DMS114 treated with DMSO at 0.1 percent for 48 hours (cell line): ENCODE measurements at regions not wholly inside any gene's neighbourhood (a gene's known extent, or its start where the extent isn't known, plus 50 kb on each side); places are given as distances from the start of the nearest gene placed in this dataset.
"Not testable (repeated sequence)": the region's sequence is repeated elsewhere in the genome, so short reads cannot be mapped to it uniquely, and the experiment has no call there.

Source experiments
- DNase-seq: peaks from one replicate; lab custom pipeline; 2025; ENCODE audit not compliant: unreplicated experiment; lab: John Stamatoyannopoulos, UW

DNA sequence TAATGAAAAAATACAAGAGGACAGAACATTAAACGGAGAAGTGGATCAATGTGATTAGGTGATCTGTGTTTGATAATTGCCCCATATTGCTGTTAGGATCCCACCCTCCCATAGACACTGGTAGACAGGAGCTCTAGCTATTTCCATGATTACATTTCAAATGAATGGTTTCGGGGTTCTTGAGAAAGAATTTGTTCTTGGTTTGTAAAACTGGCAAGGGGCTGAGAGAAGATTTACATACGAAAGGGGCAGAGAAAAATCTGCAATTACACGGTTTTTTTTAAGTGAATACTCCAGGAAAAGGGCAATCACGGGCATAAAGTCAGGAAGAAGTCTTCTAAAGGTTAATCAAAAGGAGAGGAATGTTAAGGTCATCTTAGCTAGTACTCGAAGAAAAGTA is 2125.7 kb upstream of the PCDH20 start:
- DNase-seq, result no peak

DNA sequence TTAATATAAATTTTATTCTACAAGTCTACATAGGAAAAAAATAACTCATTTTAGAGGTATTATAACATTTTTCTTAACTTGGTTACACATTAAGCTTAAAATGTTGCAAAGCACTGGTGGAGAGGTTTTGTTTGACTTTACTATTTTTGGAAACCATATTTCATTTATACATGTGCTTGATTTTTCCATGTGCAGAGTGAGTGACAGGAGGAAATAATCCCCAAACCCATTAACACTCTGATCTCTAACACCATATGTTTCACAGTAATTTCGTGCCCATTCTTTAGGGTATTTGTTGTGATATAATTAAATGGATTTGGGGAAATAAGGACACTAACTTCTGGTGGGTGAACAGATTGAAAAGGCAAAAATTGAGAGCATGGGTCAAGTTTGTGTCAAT is 2124.4 kb upstream of the PCDH20 start:
- DNase-seq, result no peak

DNA sequence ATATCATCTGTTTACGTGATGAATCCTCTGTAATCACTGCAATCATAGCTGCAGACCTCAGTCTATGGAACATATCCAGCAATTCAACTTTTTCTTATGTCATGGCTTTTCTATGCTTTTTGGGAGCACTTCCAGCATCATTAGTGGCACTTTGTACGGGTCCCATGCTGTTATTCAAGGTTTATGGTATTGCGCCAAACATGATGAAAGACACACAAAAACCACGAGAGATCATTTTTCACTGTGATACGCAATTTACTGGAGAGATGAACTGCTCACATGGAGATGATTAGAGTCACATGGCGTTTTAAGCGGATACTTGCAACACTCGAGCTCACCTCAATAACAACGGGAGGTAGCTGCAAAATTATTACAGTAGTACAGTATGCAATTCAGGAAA is 2101.7 kb upstream of the PCDH20 start:
- no peak for DNase-seq

DNA sequence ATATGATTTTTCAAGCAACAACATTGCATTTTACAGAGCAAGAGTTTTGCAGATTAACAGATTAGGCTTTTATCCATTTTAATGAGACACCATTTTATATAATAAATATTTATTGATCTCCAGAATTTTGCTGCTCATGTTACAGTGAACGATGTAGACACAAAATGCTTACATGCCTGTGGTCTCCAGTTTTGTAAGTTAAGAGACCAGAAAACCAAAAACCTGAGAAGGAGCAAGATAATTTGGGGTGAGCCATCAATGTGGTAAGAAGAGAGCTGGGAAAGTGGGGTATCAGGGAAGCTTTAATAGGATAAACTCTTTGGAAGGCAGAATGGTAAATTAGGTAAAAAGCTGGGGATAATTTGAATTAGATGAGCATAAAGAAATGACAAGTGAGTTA is 2100.5 kb upstream of the PCDH20 start:
- DNase-seq, result no peak

DNA sequence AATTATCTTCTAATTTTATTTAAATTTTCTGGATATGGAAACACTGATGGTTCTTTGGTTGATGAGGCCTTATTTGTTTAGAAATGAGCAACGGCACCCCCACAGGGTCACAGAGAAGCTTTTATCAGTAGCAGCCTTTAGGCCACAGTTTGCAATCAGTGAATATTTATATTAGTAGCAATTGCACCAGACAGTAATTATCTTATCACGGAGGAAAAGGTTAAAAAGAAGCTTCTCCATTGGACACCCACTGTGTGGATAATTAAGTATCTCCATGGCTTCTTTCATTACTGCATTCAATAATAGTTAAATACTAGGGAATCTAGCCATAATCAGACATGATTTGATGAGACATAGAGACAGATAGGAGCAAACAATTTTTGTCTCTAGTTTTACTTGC is 2099.2 kb upstream of the PCDH20 start:
- no peak for DNase-seq

DNA sequence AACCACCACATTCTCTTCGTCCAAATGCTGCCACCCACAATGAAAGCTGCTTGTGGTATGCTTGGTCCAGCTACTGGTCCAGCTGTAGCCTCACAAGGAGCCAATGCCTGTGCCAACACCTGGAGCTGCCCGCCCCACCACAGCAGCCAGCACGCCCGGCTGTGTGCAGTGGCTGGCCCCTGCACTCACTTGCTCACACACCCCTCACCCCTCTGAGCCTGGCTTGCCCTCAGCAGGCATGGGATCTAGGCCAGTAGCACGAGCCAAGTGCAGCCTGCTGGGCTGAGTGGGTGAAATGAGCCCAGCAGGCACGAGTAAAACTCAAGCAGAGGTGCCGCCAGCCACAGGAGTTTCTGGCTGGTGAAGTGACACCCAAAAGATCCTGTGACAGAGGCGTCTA is 2096.4 kb upstream of the PCDH20 start:
- no peak for DNase-seq

DNA sequence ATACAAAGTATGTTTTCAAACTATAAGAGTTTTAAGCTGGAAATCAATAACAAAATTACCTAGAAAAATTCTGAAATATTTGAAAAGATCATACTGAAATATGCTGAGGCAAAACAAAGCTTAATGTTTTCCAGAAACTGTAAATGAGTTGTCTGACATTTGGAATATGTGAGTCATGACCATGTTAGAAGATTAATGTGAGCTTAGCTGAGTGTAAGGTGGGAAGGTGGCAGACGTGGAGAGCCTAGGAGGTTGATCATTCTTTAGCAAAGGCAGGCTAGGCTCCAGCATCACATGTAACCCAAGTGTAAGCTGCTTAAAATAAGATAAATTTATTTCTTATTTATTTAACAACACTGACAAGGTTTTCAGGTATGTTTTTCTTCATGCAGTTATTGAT is 2086.1 kb upstream of the PCDH20 start:
- DNase-seq, result no peak

DNA sequence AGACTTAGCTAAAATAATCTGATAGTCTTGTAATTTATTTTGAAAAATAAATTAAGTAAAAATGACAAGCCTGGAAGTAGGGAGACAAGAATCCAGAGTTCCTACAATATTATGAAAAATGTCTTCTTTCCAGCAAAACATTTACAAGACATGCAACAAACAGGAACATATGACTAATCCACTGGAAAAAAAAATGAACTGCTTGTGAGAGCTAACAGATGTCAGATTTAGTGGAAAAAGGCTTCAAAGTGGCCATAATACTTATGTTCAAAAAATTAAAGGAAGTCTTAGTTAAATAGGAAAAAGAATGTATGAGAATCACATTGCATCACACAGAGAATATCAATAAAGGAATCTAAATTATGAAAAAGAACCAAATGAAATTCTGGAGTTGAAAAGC is 2082.0 kb upstream of the PCDH20 start:
- no peak for DNase-seq

DNA sequence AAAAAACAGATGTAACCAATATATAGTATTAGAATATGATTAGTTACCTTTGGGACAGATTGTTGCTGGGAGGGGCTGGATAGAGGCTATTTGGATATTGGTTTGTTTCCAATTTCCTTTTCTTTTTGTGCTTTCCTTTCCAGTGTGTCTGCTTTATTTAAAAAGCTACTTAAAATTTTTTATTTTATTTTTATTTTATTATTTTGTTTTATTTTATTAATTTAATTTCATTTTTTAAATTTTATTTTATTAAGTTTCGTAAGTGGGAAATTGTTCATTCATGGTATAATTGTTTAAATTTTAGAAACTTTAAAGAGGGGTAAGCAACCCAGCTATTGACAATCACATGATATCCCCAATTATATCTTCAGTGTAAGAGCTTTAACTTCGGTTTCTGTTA is 2077.0 kb upstream of the PCDH20 start:
- no peak for DNase-seq

DNA sequence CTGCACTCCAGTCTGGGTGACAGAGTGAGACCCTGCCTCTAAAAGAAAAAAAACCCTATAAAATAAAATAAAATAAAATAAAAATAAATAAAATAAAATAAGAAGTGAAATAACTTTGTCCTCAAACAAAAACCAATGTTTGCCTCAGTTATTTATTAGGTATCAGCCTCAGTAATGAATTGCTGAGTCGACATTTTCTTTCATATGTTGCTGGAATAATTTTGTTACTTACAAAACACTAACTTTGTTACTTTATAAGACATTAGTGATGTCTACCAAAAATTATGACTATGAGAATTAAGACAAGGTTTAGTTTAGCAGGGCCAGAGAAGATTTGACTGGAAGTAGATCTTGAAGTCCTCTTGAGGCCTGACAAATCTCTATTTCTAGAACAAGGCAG is 2074.5 kb upstream of the PCDH20 start:
- DNase-seq, result no peak

DNA sequence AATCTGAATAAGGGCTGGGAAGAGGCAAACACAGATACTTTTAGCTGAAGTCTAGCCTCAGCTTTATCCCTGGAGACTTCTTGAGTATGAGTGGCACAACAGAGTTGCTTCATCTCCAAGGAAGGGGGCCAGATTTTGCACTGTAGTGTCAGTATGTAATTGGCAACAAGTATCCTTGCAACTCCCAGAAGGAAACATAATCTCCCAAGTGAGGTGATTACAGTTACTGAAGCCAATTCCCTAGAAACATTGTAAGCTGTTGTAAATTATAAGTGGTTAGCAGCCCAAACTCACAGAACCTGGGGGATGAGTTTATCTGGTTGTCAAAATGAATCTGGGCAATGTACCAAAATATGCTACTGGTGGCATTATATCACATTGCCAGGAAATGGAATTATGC is 2065.7 kb upstream of the PCDH20 start:
- no peak for DNase-seq

DNA sequence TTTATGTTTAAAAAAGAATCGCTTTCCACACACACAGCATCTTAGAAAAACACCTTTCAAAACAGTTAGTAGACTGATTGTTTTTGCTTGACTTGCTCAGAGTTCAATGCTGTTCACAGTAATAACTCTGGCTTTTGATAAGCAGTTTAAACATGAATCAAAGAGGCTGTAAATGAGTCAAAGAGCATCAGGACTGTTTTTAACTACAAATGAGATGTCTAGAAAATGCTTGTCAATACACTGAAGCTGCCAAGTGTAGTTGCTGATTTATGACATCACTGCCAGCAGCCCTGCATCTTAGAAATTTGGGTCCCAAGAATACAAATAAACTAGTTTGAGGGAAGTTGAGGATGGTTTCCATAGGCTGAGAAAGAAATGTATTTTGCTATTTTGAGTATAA is 2057.1 kb upstream of the PCDH20 start:
- no peak for DNase-seq

DNA sequence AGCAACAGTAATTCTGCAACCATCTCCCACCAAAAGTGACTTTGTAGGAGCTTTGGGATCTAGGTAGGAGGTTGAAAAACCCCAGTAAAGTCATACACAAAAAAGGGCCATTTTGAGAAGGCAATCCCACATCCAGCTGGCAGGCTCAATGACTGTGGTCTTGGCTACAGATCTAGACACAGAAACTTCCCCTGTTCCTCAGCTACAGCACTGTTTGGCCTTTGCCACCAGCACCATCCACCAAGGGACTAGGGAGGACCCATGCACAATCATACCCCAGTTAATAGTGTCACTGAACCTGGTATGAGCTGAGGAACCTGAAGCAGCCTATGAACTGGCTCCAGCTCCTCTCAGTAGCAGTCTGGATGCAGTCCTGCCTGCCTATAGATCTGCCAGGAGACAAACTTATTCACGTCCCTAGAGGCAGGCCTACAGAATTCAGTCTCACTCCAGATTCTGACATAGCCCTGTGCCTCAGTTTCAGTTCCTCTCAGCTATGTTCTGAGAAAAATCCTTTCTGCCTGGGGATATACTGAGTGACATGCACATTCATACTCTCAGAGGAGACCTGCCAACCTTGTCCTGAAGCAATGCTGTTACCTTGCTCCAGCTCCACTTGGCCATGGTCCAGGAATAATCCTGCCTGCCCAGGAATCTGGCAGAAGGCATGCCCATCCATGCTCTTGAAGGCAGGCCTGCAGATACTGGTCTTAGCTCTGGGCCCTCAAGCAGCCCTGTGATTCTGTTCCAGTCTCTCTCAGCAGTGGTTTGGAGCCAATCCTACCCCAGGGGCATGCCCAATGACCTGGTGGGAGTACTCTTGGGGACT is 2048.3 kb upstream of the PCDH20 start:
- no peak for DNase-seq

DNA sequence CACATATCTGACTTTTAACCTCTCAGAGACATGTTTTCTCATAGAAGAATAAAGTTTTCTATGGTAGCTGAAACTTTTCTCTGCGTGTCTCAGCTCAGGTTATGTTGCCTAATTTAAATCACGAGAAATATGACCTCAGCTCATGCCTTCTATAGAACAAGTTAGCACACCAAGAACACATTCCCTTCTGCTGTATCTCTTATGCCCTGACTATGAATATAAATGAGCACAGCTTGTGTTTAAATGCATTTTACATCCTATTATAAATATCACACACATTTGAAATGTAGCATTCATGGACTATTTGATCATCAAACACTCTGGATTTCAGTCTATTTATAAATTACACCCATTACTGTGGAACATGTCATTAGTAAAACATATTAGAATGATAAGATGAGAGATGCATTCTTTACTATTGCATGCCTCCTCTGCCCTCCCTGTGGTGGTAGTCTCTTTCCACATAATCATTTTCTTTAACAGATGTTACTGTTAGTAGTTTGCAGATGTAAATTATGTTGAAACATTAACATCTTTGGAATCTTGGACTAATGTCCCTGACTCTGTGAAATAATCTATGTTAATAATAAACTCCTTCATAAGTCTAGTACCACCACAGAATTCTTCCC is 2044.9 kb upstream of the PCDH20 start:
- no peak for DNase-seq

DNA sequence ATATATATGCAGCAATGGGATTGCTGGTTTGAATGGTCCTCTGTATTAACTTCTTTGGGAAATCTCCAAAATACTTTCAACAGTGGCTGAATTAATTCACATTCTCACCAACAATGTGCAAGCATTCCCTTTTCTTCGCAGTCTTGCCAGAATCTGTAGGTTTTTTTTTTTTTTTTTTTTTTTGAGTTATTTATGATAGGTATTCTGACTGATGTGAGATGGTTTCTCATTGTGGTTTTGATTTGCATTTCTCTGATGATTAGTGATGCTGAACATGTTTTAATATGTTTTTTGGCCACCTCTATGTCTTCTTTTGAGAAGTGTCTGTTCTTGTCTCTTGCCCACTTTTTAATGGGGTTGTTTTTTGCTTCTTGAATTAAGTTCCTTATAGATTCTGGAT is 2041.5 kb upstream of the PCDH20 start:
- no peak for DNase-seq

DNA sequence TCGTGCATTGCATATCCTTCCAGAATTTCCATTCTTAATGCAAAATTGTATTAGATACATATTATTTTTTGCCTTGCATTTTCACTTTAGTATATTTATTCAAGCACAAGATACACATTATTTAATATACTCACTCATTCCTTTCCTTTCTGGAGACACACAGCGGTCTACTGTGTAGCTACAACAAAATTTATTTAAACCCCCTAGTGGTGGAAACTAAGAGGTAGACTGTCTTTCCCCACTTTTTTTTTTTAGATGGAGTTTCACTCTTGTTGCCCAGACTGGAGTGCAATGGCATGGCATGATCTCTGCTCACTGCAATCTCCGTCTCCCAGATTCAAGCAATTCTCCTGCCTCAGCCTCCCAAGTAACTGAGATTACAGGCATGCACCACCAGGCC is 2040.3 kb upstream of the PCDH20 start:
- DNase-seq, result peak; percentile 1

DNA sequence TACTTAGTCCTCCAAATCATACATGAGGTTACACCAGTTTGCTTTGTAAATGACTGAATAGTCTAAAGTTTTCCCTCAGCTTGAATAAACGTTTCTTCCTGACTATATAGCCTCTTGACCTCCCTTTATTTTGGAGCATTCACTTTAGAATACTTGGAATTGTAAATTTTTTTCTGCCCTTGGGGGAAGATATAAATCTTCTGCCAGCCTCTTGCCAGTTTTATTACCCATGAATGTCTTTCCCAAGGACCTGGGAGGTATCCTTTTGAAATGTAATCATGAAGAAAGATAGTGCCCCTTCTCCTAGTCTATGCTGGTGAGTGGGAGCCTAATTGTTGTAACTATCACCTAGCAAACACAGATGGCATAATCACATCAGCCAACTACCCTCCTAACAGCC is 2033.9 kb upstream of the PCDH20 start:
- no peak for DNase-seq

DNA sequence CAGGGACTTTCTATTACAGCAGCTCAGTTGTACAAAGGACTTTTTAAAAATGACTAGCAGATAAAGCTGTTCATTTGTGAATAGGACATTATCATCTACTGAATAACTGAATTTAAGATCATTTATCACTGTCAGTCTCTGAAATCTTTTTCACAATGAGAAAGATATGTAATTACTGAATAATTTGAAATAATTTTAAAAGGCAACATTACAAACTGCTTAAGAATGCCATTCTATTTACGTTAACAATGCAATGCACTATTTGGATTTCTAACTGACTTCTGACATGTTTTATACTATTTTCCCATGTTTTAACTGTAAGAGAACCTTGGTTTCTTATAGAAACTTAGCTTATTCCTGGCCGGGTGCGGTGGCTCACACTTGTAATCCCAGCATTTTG is 2033.0 kb upstream of the PCDH20 start:
- DNase-seq, result no peak

DNA sequence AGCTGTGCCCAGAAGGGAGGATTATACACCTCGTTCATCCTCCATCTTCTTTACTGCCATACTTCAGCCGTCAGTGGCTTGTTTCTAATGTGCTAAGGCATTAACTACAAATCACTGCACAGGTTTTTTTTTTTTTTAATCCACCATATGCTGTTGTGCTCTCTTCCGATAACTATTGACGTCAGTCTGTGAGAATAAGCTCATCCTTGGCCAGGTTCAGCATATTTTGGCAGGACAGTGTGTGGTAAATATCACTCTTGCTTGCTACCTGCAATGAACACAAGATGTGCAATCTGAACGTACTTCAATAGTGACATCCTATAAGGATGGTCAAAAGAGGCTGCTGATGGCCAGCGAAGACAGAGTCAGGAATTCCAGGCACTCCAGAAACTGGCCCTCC is 2030.7 kb upstream of the PCDH20 start:
- DNase-seq, result no peak

DNA sequence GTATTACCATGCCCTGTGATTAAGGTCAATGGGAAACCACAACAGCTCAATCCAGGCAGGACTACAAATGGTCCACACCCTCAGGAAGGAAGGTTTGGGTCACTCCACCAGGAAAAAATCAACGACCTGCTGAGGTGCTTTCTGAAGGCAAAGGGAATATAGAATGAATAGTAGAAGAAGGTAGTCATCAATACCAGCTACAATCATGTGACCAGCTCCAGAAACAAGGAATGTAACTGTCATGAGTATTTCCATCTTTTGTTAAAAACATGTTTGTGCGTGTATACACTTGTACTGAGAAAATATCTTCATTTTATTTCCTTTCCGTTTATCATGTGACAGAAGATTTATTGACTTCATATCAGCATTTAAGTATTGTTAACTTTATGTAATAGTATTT is 2028.6 kb upstream of the PCDH20 start:
- DNase-seq, result not testable (repeated sequence)

DNA sequence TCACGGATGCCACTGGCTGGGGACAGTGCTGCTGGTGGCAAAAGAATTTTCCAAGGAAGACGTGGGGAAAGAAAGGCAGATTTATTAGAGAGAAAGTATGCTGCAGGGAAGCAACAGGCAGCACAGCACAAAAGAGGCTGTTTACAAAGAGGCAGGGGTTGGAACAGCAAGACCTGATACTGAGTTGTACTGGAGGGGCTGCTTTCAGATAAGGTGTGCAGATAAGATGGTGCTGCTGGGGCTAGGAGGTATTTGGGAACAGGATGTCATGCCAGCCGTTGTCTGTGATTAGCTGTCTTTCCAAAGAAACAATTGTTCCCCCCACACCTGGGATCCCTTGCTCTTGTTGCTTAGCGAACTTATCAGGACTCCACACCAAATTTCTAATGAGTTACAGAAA is 2023.3 kb upstream of the PCDH20 start:
- no peak for DNase-seq

DNA sequence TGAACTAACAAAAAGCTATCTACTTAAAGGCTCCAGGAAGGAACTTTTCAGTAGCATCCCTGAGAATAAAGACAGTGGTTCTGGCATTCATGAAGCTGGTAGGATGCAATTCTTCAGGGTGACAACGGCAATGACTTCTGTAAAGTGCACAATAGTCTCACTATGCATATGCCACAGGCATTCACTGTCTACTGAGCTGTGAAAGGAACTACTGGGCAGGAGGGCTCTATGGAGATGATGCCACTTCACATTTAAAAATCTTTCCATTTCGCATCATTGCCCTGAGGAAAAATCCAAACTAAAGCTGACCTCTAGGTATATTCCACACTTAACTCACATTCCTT is 2020.6 kb upstream of the PCDH20 start:
- DNase-seq, result no peak
